ENCODE measurements at regions not wholly inside any gene's neighbourhood (a gene's known extent, or its start where the extent isn't known, plus 50 kb on each side); places are given as distances from the start of the nearest gene placed in this dataset.
"Not testable (repeated sequence)": the region's sequence is repeated elsewhere in the genome, so short reads cannot be mapped to it uniquely, and the experiment has no call there.

DNA sequence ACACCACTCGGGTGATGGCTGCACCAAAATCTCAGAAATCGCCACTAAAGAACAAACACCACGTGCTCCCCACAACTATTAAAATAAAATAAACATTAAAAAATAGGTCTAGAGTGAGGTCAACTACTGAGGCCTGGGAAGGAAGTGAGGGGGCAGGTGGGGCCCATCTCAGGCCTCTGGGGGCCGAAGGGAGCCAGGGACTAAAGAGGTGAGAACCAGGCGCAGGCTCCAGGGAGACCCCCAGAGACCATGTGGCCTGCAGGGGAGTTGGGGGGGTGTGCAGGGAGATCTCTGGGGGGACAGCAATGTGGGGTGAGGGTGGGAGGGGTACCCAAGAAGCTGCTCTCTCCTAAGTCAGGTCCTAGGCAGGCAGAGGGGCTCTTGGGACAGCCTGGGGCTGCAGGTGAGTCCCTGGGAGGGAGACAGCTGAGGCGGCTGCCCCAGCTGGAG is 111.3 kb upstream of the SMURF2 start:
- Histone ChIP-seq H3K4me1 (ENCODE audit: insufficient read depth) (no peaks in the 10 kb centered on the region), H3K4me3 (ENCODE audit: low read depth, low read length) (no peak overlapping the region), H3K27ac (ENCODE audit: low read depth) (no peak overlapping the region), H3K36me3 (ENCODE audit: insufficient read depth) (no peaks in the 10 kb centered on the region)
- DNase-seq (ENCODE audit: extremely low spot score): no peak
- WGBS: 83% methylated on average over 6 of the region's 6 CpGs

DNA sequence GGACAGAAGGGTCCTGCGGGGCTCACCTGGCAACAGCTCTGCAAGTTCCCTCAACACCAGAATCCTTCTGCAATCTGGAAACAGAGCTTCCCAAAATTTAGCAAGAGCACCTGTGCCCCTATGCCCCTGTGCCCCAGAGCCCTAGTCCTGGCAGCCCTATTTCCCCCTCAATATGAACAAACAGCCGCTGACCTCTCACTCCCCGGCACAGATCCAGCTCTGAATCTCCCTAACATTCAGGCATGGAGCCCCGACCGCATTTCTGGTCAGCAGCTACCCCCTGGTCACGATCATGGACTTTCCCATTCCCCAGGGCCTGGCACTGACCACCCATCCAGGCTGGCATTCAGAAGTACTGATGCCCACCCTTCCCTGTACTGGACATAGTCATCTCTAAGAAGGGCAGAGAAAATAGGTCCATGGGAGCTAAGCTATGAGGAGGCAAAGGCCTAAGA is 110.8 kb upstream of the SMURF2 start:
- Histone ChIP-seq H3K36me3 (ENCODE audit: insufficient read depth) (no peaks in the 10 kb centered on the region), H3K27ac (ENCODE audit: low read depth) (no peak overlapping the region), H3K4me1 (ENCODE audit: insufficient read depth) (no peaks in the 10 kb centered on the region), H3K4me3 (ENCODE audit: low read depth, low read length) (no peak overlapping the region)
- DNase-seq (ENCODE audit: extremely low spot score): no peak
- WGBS: 95% methylated on average over 6 of the region's 6 CpGs

DNA sequence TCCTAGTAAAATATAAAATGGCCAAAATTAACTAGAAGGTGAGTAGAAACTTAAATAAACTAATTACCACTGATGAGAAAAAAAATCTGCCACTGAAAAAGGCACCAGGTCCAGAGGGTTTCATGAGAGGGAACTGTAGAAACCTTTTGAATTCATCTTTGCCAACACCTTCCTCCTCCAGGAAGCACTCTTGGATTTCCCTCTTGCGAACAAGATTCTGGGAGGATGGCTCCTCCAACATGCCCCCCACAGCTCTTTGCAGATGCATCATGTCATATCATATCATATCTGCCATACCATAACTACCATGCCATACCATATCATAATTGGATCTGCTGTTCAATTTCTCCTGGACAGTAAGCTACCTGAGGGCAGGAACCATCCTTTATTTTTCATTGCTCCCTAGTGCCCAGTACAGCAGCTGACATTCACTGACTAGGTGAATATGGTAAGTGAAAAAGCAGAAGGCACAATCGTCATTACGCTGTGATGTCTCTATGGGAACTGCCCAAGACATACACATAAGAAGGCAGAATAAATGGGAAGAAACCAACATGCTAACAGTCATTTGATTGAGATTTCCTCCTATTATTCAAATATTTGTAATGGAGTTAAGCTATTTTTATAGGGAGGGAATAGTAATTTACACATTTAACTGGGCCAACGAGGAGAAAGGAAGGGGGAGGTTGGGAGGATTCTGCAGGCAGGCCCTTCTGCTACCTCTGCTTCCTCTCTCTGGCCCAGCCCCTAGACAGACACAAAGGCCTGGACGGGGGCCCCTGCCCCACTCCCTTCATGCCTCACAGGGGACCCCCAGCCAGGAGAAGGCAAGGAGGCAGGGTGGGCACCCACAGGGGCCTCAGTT is 110.1 kb upstream of the SMURF2 start:
- WGBS: 78% methylated on average over 5 of the region's 5 CpGs
- Histone ChIP-seq H3K4me3 (ENCODE audit: low read depth, low read length) (no peak overlapping the region), H3K4me1 (ENCODE audit: insufficient read depth) (no peaks in the 10 kb centered on the region), H3K36me3 (ENCODE audit: insufficient read depth) (no peaks in the 10 kb centered on the region), H3K27ac (ENCODE audit: low read depth) (no peak overlapping the region)
- no peak for DNase-seq (ENCODE audit: extremely low spot score)

DNA sequence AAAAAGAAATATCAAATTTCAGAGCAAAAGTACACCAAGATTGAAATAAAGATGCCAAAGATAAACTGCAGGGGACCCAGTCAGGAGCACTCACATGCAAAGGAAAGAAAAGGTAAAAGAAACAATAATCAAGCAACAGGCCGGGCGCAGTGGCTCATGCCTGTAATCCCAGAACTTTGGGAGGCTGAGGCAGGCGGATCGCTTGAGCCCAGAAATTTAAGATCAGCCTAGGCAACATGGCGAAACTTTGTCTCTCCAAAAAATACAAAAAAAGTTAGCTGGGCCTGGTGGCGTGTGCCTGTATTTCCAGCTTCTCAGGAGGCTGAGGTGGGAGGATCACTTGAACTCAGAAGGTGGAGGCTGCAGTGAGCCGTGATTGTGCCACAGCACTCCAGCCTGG is 107.6 kb upstream of the SMURF2 start:
- 94% methylated on average over 7 of the region's 7 CpGs for WGBS
- H3K36me3 ChIP-seq (ENCODE audit: insufficient read depth): no peaks in the 10 kb centered on the region
- no peaks in the 10 kb centered on the region for H3K4me1 ChIP-seq (ENCODE audit: insufficient read depth)
- no peak overlapping the region for H3K27ac ChIP-seq (ENCODE audit: low read depth)
- no peak for DNase-seq (ENCODE audit: extremely low spot score)
- H3K4me3 ChIP-seq (ENCODE audit: low read depth, low read length): no peak overlapping the region

DNA sequence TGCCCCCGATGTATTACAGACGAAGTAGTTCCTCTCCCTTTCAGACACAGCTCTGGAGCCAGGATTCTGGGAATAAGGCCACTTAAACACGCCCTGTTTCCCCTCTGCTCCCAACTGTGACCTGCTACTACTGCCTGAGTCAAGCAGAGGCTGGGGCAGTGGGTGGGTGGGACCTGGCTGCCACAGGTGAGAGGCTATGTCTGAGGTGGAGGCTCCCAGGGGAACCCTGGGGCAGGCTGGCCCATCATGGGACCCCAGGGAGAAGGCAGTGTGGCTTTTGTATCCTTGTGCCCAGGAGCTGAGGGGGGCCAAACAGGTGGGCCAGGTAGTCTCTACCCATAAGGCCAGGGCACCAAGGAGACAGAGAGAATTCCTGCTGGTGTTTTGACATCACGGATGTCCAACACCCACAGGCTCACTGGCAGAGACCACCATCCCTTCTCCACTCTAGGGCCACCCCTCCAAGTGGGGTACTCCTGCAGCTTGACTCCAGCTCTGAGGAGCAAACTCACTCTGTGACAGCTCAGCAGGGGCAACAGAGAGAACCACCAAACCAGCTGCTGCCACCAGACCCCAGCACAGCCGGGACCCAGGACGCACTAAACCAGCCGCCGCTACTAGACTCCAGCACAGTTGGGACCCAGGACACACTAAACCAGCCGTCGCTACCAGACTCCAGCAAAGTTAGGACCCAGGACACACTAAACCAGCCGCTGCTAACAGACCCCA is 105.3 kb upstream of the SMURF2 start:
- H3K4me1 ChIP-seq (ENCODE audit: insufficient read depth): no peaks in the 10 kb centered on the region
- no peak for DNase-seq (ENCODE audit: extremely low spot score)
- 87% methylated on average over 11 of the region's 11 CpGs for WGBS
- no peaks in the 10 kb centered on the region for H3K36me3 ChIP-seq (ENCODE audit: insufficient read depth)
- H3K4me3 ChIP-seq (ENCODE audit: low read depth, low read length): no peak overlapping the region
- no peak overlapping the region for H3K27ac ChIP-seq (ENCODE audit: low read depth)

DNA sequence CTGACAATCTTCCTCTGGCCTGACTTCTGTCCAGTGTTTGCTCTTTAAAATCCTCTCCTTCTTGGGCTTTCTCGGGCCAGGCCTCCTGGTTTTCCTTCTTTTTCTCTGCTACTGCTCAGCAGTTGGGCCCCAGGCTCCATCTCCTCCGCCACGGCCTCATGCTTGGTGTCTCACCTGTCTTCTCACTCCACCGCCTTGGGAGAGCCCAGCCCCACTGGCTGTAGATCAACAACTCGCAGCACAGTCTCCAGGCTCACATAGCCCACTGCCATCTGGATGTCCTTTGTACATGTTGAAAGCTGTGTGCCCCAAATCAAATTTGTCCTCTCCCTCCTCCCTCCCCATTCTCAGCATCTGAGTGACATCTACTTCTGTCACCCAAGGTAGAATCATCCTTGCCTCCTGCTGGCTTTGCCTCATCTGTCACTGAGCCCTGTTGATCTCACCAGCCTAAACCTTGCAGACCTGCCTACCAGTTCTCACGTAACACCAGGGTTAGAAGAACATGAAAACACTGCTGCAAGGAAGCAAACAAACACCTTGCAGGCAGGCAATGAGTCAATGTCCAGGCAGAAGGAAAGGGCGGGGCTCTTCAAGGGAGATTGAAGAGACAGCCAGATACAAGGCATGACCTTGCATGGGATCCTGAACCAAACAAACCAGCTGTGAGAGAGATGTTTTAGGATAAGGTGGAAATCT is 103.2 kb upstream of the SMURF2 start:
- Histone ChIP-seq H3K27ac (ENCODE audit: low read depth) (no peak overlapping the region), H3K36me3 (ENCODE audit: insufficient read depth) (peaks cover 4% of the 10 kb centered on the region), H3K4me1 (ENCODE audit: insufficient read depth) (no peaks in the 10 kb centered on the region), H3K4me3 (ENCODE audit: low read depth, low read length) (no peak overlapping the region)
- DNase-seq (ENCODE audit: extremely low spot score): no peak
- WGBS: 92% methylated on average over 7 of the region's 7 CpGs

DNA sequence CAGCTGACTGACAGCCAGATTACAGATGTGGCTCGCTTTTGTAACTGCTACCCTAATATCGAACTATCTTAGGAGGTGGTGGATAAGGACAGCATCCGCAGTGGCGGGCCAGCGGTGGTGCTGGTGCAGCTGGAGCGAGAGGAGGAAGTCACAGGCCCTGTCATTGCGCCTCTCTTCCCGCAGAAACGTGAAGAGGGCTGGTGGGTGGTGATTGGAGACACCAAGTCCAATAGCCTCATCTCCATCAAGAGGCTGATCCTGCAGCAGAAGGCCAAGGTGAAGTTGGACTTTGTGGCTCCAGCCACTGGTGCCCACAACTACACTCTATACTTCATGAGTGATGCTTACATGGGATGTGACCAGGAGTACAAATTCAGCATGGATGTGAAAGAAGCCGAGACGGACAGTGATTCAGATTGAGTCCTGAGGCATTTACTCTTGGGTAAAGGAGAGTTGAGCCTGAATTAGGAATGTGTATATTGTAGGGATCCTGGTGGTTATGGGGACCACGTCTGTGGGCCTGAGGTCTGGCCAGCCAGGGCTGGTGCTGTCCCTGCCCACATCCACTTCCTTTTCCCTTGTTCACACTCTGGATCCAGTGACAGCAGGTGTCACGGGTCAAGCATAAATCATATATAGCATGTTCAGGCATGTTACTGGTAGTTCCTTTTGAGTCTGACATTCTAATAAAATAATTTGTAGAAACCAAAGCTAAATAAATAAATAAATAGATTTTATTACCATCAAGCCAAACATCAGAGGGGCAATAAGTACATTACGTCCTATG is 89.0 kb upstream of the SMURF2 start:
- Histone ChIP-seq H3K36me3 (ENCODE audit: insufficient read depth) (peaks cover 3% of the 10 kb centered on the region), H3K4me3 (ENCODE audit: low read depth, low read length) (no peak overlapping the region)

DNA sequence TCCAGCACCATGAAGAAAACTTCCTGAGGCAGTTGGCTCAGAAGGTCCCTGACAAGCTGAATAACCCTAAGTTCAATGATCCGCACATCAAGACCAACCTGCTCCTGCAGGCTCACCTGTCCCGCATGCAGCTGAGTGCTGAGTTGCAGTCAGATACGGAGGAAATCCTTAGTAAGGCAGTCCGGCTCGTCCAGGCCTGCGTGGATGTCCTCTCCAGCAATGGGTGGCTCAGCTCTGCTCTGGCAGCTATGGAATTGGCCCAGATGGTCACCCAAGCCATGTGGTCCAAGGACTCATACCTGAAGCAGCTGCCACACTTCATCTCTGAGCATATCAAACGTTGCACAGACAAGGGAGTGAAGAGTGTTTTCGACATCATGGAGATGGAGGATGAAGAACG is 88.4 kb upstream of the SMURF2 start:
- Histone ChIP-seq H3K4me3 (ENCODE audit: low read depth, low read length) (no peak overlapping the region), H3K36me3 (ENCODE audit: insufficient read depth) (peaks cover 3% of the 10 kb centered on the region), H3K4me1 (ENCODE audit: insufficient read depth) (no peaks in the 10 kb centered on the region), H3K27ac (ENCODE audit: low read depth) (no peak overlapping the region)
- no peak for DNase-seq (ENCODE audit: extremely low spot score)
- WGBS: 94% methylated on average over 9 of the region's 9 CpGs

More for the DNA sequence above, 89.0 kb upstream of the SMURF2 start:
- H3K27ac ChIP-seq (ENCODE audit: low read depth): no peak overlapping the region
- WGBS: 94% methylated on average over 14 of the region's 14 CpGs
- H3K4me1 ChIP-seq (ENCODE audit: insufficient read depth): no peaks in the 10 kb centered on the region
- DNase-seq (ENCODE audit: extremely low spot score): no peak

DNA sequence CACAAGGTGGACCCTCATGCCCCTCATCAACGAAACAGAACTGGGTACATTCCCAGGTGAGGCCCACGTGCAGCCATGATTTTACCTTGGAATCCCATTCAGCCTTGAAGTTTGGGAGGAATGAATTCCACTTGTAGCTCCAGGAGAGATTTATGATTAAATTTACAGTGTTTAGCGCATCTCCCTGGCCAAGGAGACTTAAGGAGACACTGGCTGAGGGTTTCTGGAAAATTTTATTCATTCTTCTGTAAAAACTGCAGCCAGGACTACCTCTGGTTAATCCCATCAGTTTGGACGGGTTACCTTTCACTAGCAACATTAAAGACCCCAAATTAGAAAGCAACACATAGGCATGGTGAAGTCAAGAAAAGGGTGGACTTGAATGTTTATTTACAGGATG is 87.2 kb upstream of the SMURF2 start:
- Histone ChIP-seq H3K4me1 (ENCODE audit: insufficient read depth) (no peaks in the 10 kb centered on the region), H3K27ac (ENCODE audit: low read depth) (no peak overlapping the region), H3K36me3 (ENCODE audit: insufficient read depth) (peaks cover 3% of the 10 kb centered on the region), H3K4me3 (ENCODE audit: low read depth, low read length) (no peak overlapping the region)
- WGBS: 78% methylated on average over 4 of the region's 4 CpGs
- no peak for DNase-seq (ENCODE audit: extremely low spot score)

DNA sequence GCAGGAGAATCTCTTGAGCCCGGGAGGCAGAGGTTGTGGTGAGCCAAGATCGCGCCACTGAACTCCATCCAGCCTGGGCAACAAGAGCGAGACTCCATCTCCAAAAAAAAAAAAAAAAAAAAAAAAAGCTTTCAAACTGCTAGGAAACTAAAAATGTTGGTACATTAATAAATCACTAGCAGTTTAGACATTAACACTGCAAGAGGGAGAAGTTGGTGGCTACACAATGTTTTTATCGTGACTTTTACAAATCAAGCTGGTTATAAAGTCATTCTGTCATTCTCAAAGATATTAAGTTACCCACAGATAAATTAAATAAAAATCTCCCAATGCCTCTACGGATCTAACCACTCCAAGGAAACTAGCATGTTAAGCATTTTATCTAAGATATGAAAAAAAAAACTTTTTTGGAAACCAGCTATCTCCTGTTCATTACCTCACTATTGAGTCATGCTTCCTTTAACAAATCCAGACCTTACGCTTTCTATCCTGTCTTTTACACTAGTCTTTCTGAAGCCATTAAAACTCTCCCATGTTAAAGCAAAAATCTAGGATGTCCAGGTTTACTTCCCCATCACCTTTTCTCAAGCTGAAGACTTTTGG is 85.9 kb upstream of the SMURF2 start:
- Histone ChIP-seq H3K36me3 (ENCODE audit: insufficient read depth) (peaks cover 1% of the 10 kb centered on the region), H3K4me1 (ENCODE audit: insufficient read depth) (no peaks in the 10 kb centered on the region), H3K27ac (ENCODE audit: low read depth) (no peak overlapping the region), H3K4me3 (ENCODE audit: low read depth, low read length) (no peak overlapping the region)
- DNase-seq (ENCODE audit: extremely low spot score): no peak
- WGBS: 73% methylated on average over 7 of the region's 7 CpGs

DNA sequence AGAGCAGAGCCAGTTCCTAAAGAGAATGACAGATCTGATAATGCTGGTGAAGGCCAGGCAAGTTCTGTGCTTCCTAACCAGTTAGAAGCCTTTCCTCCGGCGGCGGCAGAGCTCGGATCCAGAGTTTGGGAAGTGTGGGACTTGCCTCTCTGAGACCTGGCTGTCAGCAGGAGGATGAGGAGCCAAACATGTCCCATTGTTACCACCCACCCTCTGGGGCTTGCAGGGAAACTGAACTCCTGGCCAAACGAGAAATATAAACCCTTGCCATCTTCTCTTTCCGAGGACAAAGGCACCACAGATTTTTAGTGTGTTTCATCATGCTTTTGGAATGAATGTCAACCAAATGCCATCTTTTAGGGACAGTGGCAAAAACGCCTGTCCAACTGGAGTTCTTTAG is 80.2 kb upstream of the SMURF2 start:
- H3K27ac ChIP-seq (ENCODE audit: low read depth): no peak overlapping the region
- no peak overlapping the region for H3K4me3 ChIP-seq (ENCODE audit: low read depth, low read length)
- DNase-seq (ENCODE audit: extremely low spot score): no peak
- 78% methylated on average over 7 of the region's 7 CpGs for WGBS
- no peaks in the 10 kb centered on the region for H3K4me1 ChIP-seq (ENCODE audit: insufficient read depth)
- H3K36me3 ChIP-seq (ENCODE audit: insufficient read depth): no peaks in the 10 kb centered on the region

DNA sequence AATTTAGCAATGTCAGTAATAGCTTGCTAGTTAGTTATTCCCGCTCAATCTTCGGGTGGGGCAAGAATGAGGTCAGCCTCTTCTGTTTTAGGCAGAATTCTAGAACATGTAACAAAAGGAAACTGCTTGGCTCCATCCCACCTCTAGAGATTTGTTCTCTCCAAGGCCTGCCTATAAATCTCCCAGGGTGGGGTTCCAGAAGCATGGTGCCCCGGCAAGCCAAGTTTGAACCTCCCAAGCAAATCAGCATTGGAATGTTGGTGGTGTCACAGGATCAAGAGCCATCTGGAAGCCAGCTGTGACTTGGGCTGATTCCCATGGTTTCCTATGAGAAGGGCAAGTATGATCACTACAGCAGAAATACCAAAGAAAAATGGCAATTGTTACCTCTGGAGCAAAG is 79.8 kb upstream of the SMURF2 start:
- H3K4me3 ChIP-seq (ENCODE audit: low read depth, low read length); DNase-seq (ENCODE audit: extremely low spot score); H3K4me1 ChIP-seq (ENCODE audit: insufficient read depth); H3K27ac ChIP-seq (ENCODE audit: low read depth); H3K36me3 ChIP-seq (ENCODE audit: insufficient read depth): not testable (repeated sequence)
- WGBS: 57% methylated on average over 3 of the region's 3 CpGs

All from urinary bladder (tissue), 3 donors.